Neural progenitor cell (in vitro differentiated cells): ENCODE measurements at regions not wholly inside any gene's neighbourhood (a gene's known extent, or its start where the extent isn't known, plus 50 kb on each side); places are given as distances from the start of the nearest gene placed in this dataset.

Experiments
- DNase-seq: peaks from one replicate; pipeline ENCODE4 v3.0.0-alpha.2; 2016; ENCODE audit warnings: low spot score
- H2AFZ ChIP-seq: fragments of 200-600 bp; sonication (generic); replicated peaks from 2 replicates; pipeline ENCODE4 v1.6.1; 2016; ENCODE audit warnings: antibody characterized with exemption
- H3F3A ChIP-seq: fragments of 200-600 bp; sonication (generic); 2 replicates; pipeline ENCODE4 v1.6.1; 2016; ENCODE audit warnings: antibody characterized with exemption, low read depth
- H3K27ac ChIP-seq: fragments of 200-600 bp; sonication (generic); 2 replicates; pipeline ENCODE4 v1.5.1; 2016; ENCODE audit warnings: mild to moderate bottlenecking
- H3K27me3 ChIP-seq: fragments of 200-600 bp; sonication (generic); 2 replicates; pipeline ENCODE4 v1.6.1; 2016; ENCODE audit warnings: mild to moderate bottlenecking, moderate library complexity
- H3K36me3 ChIP-seq: fragments of 200-600 bp; sonication (generic); 2 replicates; pipeline ENCODE4 v1.5.1; 2016
- H3K4me1 ChIP-seq: fragments of 200-600 bp; sonication (generic); 2 replicates; pipeline ENCODE4 v1.6.1; 2016; ENCODE audit warnings: mixed run types
- H3K4me2 ChIP-seq: fragments of 200-600 bp; sonication (generic); 2 replicates; pipeline ENCODE4 v1.6.1; 2016
- H3K4me3 ChIP-seq: fragments of 200-600 bp; sonication (generic); 2 replicates; pipeline ENCODE4 v1.5.1; 2016
- H3K79me2 ChIP-seq: fragments of 200-600 bp; sonication (generic); 2 replicates; pipeline ENCODE4 v1.6.1; 2016; ENCODE audit warnings: low read depth
- H3K9ac ChIP-seq: fragments of 200-600 bp; sonication (generic); 2 replicates; pipeline ENCODE4 v1.6.1; 2016
- H3K9me3 ChIP-seq: fragments of 200-600 bp; sonication (generic); 2 replicates; pipeline ENCODE4 v1.5.1; 2016; ENCODE audit warnings: low read depth
- H4K20me1 ChIP-seq: fragments of 200-600 bp; sonication (generic); 2 replicates; pipeline ENCODE4 v1.6.1; 2016; ENCODE audit warnings: low read depth
- H3K27ac Mint-ChIP-seq: 3 replicates; pipeline ENCODE4 v1.8.0; 2021; ENCODE audit warnings: mixed read lengths
- H3K27me3 Mint-ChIP-seq: 2 replicates; pipeline ENCODE4 v1.8.0; 2022; ENCODE audit warnings: low read depth, mild to moderate bottlenecking, inconsistent platforms, moderate library complexity, mixed read lengths; ENCODE audit not compliant: insufficient read depth
- H3K36me3 Mint-ChIP-seq: 3 replicates; pipeline ENCODE4 v1.8.0; 2021; ENCODE audit warnings: mixed read lengths
- H3K4me1 Mint-ChIP-seq: 3 replicates; pipeline ENCODE4 v1.8.0; 2021; ENCODE audit warnings: mixed read lengths
- H3K4me3 Mint-ChIP-seq: 3 replicates; pipeline ENCODE4 v1.8.0; 2021; ENCODE audit warnings: mild to moderate bottlenecking, moderate library complexity, mixed read lengths
- H3K9me3 Mint-ChIP-seq: 3 replicates; pipeline ENCODE4 v1.8.0; 2020; ENCODE audit warnings: mixed read lengths
- EZH2 ChIP-seq: fragments of 200-600 bp; sonication (generic); IDR thresholded peaks from 2 replicates; pipeline ENCODE4 v1.6.1; 2017; ENCODE audit warnings: antibody characterized with exemption, mild to moderate bottlenecking, moderate library complexity
- EZH2phosphoT487 ChIP-seq: fragments of 200-600 bp; sonication (generic); IDR thresholded peaks from 2 replicates; pipeline ENCODE4 v1.6.1; 2017; ENCODE audit warnings: antibody characterized with exemption
- TF ChIP-seq, protein P1 (sequence below): fragments of 200-600 bp; sonication (generic); IDR thresholded peaks from 2 replicates; pipeline ENCODE4 v1.5.1; 2017; ENCODE audit warnings: antibody characterized with exemption, mild to moderate bottlenecking

DNA sequence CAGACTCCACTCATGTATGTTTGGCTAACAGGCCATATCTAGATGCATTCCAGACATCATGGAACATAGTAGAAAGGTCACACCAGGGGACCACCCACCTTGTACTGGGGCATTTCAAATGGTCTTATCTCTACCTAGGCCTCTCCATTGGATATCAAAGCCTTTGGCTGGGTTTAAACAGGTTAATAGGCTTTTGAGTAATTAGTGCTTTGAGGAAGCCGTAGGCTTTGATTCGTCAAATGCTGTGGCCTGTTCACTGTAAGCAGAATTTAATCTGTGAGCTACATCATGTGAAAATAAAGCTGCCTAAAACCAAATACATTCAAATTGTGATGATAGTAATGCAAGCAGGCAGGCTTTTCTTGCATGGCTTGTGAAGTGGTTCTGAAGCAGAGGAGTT, 129.5 kb downstream of the ST8SIA2 start:
- no peaks in the 10 kb centered on the region for H3K9me3 ChIP-seq
- no peak overlapping the region for H3K9ac ChIP-seq
- peaks cover 11% of the 10 kb centered on the region for H3K9me3 Mint-ChIP-seq
- no peaks in the 10 kb centered on the region for H4K20me1 ChIP-seq
- no peak overlapping the region for H3K4me3 ChIP-seq
- TF ChIP-seq, protein P1, sequence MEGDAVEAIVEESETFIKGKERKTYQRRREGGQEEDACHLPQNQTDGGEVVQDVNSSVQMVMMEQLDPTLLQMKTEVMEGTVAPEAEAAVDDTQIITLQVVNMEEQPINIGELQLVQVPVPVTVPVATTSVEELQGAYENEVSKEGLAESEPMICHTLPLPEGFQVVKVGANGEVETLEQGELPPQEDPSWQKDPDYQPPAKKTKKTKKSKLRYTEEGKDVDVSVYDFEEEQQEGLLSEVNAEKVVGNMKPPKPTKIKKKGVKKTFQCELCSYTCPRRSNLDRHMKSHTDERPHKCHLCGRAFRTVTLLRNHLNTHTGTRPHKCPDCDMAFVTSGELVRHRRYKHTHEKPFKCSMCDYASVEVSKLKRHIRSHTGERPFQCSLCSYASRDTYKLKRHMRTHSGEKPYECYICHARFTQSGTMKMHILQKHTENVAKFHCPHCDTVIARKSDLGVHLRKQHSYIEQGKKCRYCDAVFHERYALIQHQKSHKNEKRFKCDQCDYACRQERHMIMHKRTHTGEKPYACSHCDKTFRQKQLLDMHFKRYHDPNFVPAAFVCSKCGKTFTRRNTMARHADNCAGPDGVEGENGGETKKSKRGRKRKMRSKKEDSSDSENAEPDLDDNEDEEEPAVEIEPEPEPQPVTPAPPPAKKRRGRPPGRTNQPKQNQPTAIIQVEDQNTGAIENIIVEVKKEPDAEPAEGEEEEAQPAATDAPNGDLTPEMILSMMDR: no peak
- TF ChIP-seq EZH2phosphoT487 (no peak), EZH2 (no peak)
- H3K27ac ChIP-seq: no peak overlapping the region
- H2AFZ ChIP-seq: no peak overlapping the region
- H3K4me1 ChIP-seq: peaks cover 40% of the 10 kb centered on the region
- peaks cover 55% of the 10 kb centered on the region for H3K4me1 Mint-ChIP-seq
- DNase-seq: peak; percentile 15
- no peak overlapping the region for H3K27ac Mint-ChIP-seq
- H3K27me3 Mint-ChIP-seq: peaks cover 3% of the 10 kb centered on the region
- no peaks in the 10 kb centered on the region for H3K36me3 Mint-ChIP-seq
- no peaks in the 10 kb centered on the region for H3K36me3 ChIP-seq
- H3K27me3 ChIP-seq: no peaks in the 10 kb centered on the region
- no peaks in the 10 kb centered on the region for H3K79me2 ChIP-seq
- H3F3A ChIP-seq: peaks cover 25% of the 10 kb centered on the region
- no peak overlapping the region for H3K4me3 Mint-ChIP-seq
- no peak overlapping the region for H3K4me2 ChIP-seq

DNA sequence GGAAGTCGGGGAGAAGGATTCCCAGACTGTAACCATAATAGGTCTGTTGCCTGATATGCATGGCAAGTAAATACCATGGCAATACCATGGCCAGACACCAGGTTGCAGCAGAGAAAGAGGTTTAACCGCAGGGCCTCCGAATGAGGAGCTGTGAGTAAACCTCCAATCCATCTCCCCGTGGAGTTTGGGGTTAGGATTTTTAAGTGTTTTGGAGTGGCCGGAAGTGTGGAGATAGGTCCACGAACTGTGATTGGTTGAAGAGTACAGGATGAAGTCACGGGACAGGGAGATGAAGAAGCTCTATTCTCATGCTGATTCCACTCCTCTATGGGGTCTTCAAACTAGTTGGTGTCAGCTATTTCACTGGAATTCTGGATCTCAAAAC, 127.9 kb downstream of the ST8SIA2 start:
- Mint-ChIP-seq H3K27me3 (peaks cover 6% of the 10 kb centered on the region), H3K36me3 (no peaks in the 10 kb centered on the region), H3K9me3 (peaks cover 3% of the 10 kb centered on the region), H3K27ac (no peak overlapping the region), H3K4me3 (no peak overlapping the region), H3K4me1 (peaks cover 52% of the 10 kb centered on the region)
- Histone ChIP-seq H3K27me3 (no peaks in the 10 kb centered on the region), H3K9ac (no peak overlapping the region), H3K36me3 (no peaks in the 10 kb centered on the region), H3K27ac (no peak overlapping the region), H3K9me3 (no peaks in the 10 kb centered on the region), H3K4me1 (peaks cover 40% of the 10 kb centered on the region), H3F3A (peaks cover 25% of the 10 kb centered on the region), H3K79me2 (no peaks in the 10 kb centered on the region), H3K4me3 (no peak overlapping the region), H4K20me1 (no peaks in the 10 kb centered on the region), H3K4me2 (no peak overlapping the region), H2AFZ (no peak overlapping the region)
- DNase-seq: peak; percentile 78
- TF ChIP-seq, protein P1: peak; percentile 67
- TF ChIP-seq EZH2phosphoT487: no peak

DNA sequence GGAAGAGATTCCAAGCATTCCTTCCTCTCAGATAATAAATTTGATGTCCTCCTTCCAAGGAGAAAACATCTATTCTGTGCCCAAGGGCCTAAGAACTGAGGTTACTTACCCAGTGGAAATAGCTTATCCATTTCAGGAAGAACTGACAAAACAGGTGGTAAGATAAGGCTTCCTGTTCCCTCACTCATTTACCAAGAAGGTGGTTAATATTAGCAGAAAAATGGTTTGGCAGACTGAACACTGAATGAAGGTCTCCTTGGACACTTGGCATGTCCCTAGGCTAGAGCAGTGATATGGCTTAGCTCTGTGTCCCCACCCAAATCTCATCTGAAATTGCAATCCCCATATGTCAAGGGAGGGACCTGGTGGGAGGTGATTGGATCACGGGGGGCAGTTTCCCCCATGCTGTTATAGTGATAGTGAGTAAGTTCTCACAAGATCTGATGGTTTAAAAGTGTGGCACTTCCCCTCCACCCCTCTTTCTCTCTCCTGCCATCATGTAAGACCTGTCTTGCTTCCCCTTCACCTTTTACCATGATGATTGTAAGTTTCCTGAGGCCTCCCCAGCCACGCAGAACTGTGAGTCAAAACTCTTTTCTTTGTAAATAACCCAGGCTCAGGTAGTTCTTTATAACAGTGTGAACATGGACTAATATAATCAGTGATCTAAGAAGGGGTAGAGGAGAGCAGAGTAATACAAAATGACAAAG, 127.4 kb downstream of the ST8SIA2 start:
- Histone ChIP-seq H3K4me1 (peaks cover 40% of the 10 kb centered on the region), H3K36me3 (no peaks in the 10 kb centered on the region), H3K9me3 (no peaks in the 10 kb centered on the region), H3K4me2 (no peak overlapping the region), H3K4me3 (no peak overlapping the region), H2AFZ (no peak overlapping the region), H4K20me1 (no peaks in the 10 kb centered on the region), H3K27ac (no peak overlapping the region), H3F3A (peaks cover 25% of the 10 kb centered on the region), H3K9ac (no peak overlapping the region), H3K79me2 (no peaks in the 10 kb centered on the region), H3K27me3 (no peaks in the 10 kb centered on the region)
- peaks cover 3% of the 10 kb centered on the region for H3K9me3 Mint-ChIP-seq
- no peaks in the 10 kb centered on the region for H3K36me3 Mint-ChIP-seq
- H3K27ac Mint-ChIP-seq: peak overlapping the region; percentile 55
- TF ChIP-seq, protein P1: no peak
- TF ChIP-seq EZH2 (no peak), EZH2phosphoT487 (no peak)
- no peak overlapping the region for H3K4me3 Mint-ChIP-seq
- H3K4me1 Mint-ChIP-seq: peaks cover 51% of the 10 kb centered on the region
- peaks cover 6% of the 10 kb centered on the region for H3K27me3 Mint-ChIP-seq
- no peak for DNase-seq
